Forelimb muscle (tissue), 1 donor: ENCODE measurements at regions not wholly inside any gene's neighbourhood (a gene's known extent, or its start where the extent isn't known, plus 50 kb on each side); places are given as distances from the start of the nearest gene placed in this dataset.

Source experiments
- DNase-seq: peaks from one replicate; pipeline ENCODE4 v3.0.0-alpha.2; 2013; ENCODE audit warnings: low read depth

- DNase-seq: no peak
These were observed 269.7 kb upstream of the SOX2 start for GRCh38 chr3:181442066-181442465.

DNA sequence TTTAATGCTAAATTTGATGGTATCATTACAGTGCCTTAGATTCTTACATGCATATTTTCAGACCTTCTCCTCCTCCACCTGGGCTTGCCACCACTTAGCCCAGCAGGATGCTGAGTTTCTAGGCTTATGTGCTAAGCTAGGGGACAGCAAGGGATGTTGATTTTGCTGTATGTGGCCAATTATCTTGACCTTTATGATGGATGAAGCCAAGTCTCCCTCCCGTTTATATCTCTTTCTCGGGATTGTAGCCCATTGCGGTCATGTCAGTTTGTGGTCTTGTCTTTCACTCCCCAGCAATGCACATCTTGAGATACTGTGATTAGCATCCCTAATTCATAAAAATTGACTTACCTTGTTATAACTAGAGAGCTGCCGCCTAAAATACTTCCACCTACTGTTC lies 278.7 kb upstream of the SOX2 start:
- no peak for DNase-seq

DNA sequence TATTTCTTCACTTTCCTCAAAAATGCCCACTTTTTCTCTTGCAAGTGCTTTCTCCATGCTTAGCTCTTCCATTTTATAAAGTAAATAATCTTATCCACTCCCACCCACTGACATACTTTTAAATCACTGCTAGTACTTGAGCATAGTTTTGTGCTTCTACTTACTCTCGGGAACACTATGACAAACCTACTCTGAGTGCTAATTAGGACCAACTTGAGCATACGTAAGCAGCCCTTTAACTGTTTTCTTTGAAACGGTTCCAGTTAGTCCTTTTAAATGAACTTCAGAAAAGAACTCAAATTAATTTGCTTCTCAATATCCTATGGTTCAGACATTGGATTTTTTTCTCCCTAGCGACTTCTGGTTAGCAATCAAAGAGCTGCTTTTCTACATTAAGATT lies 280.0 kb upstream of the SOX2 start:
- no peak for DNase-seq

GRCh38 chr3:181425074-181425473 lies 286.7 kb upstream of the SOX2 start:
- DNase-seq: no peak

GRCh38 chr3:181418233-181418632 lies 293.5 kb upstream of the SOX2 start:
- no peak for DNase-seq

GRCh38 chr3:181417748-181418147 lies 294.0 kb upstream of the SOX2 start:
- DNase-seq: no peak

DNA sequence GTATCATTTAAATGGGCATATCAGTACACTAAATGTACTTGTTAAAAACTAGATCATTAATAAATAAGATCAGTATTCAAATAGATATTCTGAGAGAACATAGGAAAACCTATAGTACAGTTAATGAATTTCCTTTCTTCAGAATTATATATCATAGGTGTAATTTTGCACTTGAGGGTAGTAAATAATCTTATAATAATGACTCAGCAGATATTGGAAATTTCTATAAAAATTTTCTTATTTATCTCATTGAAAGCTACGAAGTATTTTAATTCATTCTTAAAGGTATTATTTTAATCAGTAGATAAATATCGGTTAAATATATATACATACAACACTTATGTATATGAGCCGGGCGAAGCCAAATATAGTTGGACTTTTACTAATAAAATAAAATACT lies 300.9 kb upstream of the SOX2 start:
- DNase-seq: no peak

- DNase-seq: no peak
These were observed 307.7 kb upstream of the SOX2 start for GRCh38 chr3:181403876-181404660.

- DNase-seq: no peak
These were observed 309.4 kb upstream of the SOX2 start for GRCh38 chr3:181402347-181402746.

GRCh38 chr3:181384970-181385369 lies 326.8 kb upstream of the SOX2 start:
- DNase-seq: no peak

DNA sequence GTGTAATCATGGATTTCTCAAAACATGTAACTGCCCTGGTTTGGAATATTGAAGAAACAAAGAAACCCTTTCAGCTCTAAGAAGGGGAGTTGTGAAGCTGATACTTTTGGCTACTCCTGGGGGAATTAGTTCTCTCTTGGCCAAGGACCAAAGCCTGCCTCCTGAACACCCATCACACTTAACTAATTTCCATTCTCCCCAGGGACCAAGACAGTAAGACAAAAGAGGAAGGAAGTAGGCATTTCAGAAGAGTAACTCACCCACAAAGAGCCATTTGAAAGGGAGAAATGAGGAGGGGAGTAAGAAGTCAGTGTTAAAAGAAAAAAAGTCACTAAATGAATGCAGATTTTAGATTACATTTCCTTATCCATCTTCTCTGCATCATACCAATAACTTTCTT lies 328.0 kb upstream of the SOX2 start:
- DNase-seq: no peak

DNA sequence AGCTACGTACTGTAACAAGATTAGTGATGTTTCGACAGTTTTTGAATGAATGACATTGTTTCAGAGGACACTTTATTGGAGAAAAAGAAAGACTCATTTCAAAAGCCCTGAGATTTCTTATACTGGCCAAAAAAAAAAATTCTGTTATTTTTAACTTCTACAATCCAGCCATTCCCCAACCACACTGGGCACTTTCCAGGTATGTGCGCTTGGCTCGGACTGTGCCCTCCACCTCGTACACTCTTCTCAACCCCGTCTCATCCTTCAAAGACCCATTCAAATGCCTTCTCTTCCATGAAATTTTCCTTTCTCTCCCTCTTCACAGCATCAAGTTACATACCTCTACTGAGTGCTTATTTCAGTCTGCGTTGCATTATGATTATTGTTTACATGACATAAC lies 328.5 kb upstream of the SOX2 start:
- no peak for DNase-seq

DNA sequence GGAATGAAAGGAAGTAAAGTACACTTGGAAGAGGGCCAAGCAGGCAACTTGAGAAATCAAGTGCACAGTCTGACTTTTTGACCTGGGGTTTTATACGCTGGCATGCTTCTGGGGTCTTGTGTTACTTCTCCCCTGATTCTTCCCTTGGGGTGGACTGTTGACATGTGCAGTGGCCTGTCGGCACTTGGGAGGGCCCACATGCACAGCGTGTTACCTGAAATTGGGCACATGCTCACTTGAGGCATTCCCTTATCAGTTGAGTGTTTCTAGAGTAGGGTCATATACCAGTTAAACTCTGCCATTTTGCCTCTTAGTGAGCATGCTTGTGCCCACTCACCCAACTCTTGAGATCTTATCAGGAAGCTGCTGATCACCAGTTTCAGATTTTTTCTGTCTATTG lies 329.1 kb upstream of the SOX2 start:
- DNase-seq: no peak

- DNase-seq: no peak
These were observed 332.4 kb upstream of the SOX2 start for GRCh38 chr3:181379278-181379677.

DNA sequence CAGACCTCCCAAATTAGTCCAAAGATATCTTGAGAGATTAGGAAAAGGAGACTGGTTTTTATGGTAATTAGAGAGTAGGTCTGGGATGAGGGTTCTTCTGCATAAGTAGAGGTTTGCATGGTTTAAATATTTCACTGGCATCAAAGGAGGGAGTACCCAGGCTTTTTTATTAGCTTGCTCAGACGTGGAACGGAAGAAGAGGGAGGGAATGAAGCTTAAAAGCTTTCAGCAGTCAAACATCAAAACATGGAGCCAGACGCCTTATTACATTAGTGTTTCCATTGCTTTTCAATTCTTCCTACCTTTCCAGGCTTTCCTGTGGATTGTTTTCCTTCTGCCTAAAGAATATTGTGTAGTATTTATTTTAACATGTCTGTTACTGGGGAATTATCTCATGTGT lies 342.1 kb upstream of the SOX2 start:
- DNase-seq: no peak

DNA sequence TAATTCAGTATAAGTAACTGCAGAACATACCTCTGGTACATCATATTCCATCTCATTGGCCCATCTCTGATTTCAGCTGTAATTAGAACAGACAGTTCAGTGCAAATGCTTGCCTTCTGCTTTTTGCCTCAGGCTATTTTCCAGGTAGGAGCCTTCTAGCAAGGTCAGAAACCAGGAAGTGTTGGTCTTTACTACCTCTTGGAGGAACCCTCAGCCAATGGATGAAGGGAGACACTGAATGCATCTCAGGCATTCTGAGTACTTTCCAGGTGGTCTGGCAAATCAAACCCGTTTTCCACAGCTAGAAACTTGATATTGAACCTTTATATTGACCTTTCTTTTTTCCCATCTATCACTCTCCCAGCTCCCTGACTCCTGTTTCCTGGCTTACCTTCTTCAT lies 348.5 kb upstream of the SOX2 start:
- DNase-seq: no peak

- no peak for DNase-seq
These were observed 349.3 kb upstream of the SOX2 start for GRCh38 chr3:181362378-181362777.

GRCh38 chr3:181358562-181358961 lies 353.2 kb upstream of the SOX2 start:
- no peak for DNase-seq

DNA sequence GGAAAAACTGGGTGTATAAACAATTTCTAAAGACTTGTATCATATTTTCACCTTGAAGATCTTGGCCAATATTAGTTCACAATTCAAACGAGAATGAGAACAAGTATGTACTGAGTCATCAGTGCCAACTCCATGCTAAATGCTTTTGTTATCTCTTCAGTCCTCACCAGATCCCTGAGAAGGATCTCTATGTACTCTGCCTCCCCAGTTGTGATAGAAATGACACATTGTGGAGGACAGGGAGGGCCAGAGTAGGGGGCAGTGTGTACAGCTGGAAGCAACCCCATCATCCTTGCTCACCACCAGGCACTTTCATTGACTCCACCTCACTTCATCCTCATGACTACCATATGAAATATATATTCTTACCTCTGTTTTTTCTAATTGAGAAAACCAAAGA lies 353.7 kb upstream of the SOX2 start:
- no peak for DNase-seq

- no peak for DNase-seq
These were observed 357.6 kb upstream of the SOX2 start for GRCh38 chr3:181354140-181354539.

DNA sequence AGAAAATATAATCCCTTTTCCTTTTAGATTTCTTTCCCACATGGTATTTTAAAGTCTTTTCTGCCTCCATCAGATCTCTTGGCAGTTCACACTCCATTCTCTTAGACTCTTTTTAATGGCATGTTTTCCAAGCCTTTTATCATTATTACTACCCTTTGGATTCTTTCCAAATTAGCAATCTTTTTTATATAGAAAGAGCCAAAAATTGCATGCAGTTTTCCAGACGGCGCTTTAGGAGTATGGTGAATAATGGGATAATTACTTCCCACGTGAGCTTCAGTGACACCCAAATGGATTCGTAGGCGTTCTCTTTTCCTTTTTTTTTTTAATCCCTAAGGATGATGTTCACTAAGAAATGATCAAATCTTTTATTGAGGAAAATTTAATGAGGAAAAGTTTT lies 354.8 kb upstream of the DNAJC19 start:
- DNase-seq: no peak

DNA sequence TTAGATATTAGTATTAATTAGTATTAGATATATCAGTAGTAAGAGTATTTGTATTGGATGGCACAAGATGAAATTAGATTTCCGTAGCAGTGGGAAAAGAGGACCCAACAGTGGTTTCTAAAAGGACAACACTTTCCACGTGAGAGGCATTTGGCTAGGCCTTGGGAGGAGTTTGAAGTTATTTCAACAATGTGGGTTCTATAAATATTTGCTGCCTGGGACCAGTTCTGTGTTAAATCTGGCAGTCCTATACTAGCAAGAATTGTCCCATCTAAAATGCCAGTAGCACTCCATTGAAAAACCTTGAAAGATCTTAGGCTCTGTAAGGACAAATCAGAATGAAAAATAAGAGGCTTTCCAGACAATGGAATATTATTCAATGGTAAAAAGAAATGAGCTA lies 347.1 kb upstream of the DNAJC19 start:
- DNase-seq: no peak

DNA sequence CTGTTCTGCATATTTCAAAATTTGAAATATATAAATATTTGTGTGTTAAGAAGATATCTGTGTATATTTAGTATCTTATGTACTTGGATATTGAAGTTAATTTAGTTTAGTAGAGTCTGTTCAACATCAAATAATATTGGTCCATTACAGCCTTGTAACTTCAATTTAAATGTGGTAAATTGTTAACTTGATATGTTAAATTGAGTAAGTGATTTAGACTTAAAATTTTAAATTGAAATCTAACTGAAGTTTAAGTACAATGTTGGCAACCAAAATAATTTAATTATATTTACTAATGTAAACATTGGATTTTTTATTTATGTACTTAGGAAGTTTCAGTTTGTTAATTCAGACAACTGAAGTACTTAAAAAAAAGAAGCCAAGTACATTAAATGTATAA lies 343.9 kb upstream of the DNAJC19 start:
- DNase-seq: no peak
